OCI-LY3 (cell line): ENCODE measurements at regions not wholly inside any gene's neighbourhood (a gene's known extent, or its start where the extent isn't known, plus 50 kb on each side); places are given as distances from the start of the nearest gene placed in this dataset.
A peak's percentile ranks its signal among the peaks of the same experiment; 100 is the strongest.

Source experiments
- H2AFZ ChIP-seq: fragments of 200-600, 300-600 bp; shearing (Covaris generic); 2 replicates; pipeline ENCODE4 v1.6.0; 2014; ENCODE audit warnings: antibody characterized with exemption, low read depth, low read length
- H3K27ac ChIP-seq: fragments of 200-600, 300-600 bp; sonication (generic); 2 replicates; pipeline ENCODE4 v1.5.1; 2014; ENCODE audit warnings: mild to moderate bottlenecking, low read length, moderate library complexity, mixed read lengths
- H3K27me3 ChIP-seq: fragments of 200-600, 300-600 bp; sonication (generic); 2 replicates; pipeline ENCODE4 v1.6.1; 2014; ENCODE audit warnings: low read depth, low read length, mixed read lengths
- H3K36me3 ChIP-seq: fragments of 200-600, 300-600 bp; sonication (generic); replicated peaks from 2 replicates; pipeline ENCODE3; 2014; ENCODE audit warnings: low read depth, low read length, mixed read lengths
- H3K4me1 ChIP-seq: fragments of 300-600, 200-600 bp; sonication (generic); 2 replicates; pipeline ENCODE4 v1.6.1; 2014; ENCODE audit warnings: low read length, mixed read lengths
- H3K4me2 ChIP-seq: fragments of 200-600, 300-600 bp; sonication (generic); 2 replicates; pipeline ENCODE4 v1.6.1; 2014; ENCODE audit warnings: low read length, mixed read lengths
- H3K4me3 ChIP-seq: fragments of 300-600, 200-600 bp; sonication (generic); 2 replicates; pipeline ENCODE4 v1.5.1; 2014; ENCODE audit warnings: antibody characterized with exemption, mild to moderate bottlenecking, low read length, moderate library complexity
- H3K79me2 ChIP-seq: fragments of 300-600, 200-600 bp; shearing (Covaris generic); 2 replicates; pipeline ENCODE4 v1.6.1; 2014; ENCODE audit warnings: mild to moderate bottlenecking, low read length, mixed read lengths
- H3K9ac ChIP-seq: fragments of 300-600, 200-600 bp; shearing (Covaris generic); 2 replicates; pipeline ENCODE4 v1.6.0; 2014; ENCODE audit warnings: mild to moderate bottlenecking, low read length, moderate library complexity
- H3K9me3 ChIP-seq: fragments of 200-600, 300-600 bp; shearing (Covaris generic); 2 replicates; pipeline ENCODE4 v1.6.1; 2014; ENCODE audit warnings: low read length, mixed read lengths; ENCODE audit not compliant: insufficient read depth
- H4K20me1 ChIP-seq: fragments of 200-600, 300-600 bp; sonication (generic); 2 replicates; pipeline ENCODE4 v1.6.1; 2016; ENCODE audit warnings: low read length, mixed read lengths; ENCODE audit not compliant: insufficient read depth
- EZH2phosphoT487 ChIP-seq: fragments of 200-600 bp; shearing (Covaris generic); IDR thresholded peaks from 2 replicates; pipeline ENCODE4 v1.6.1; 2018; ENCODE audit warnings: antibody characterized with exemption, mixed run types, low read depth
- TF ChIP-seq, protein P1 (sequence below): fragments of 200-600, 300-600 bp; sonication (generic); IDR thresholded peaks from 2 replicates; pipeline ENCODE4 v1.5.1; 2014; ENCODE audit warnings: antibody characterized with exemption, low read length, low read depth

DNA sequence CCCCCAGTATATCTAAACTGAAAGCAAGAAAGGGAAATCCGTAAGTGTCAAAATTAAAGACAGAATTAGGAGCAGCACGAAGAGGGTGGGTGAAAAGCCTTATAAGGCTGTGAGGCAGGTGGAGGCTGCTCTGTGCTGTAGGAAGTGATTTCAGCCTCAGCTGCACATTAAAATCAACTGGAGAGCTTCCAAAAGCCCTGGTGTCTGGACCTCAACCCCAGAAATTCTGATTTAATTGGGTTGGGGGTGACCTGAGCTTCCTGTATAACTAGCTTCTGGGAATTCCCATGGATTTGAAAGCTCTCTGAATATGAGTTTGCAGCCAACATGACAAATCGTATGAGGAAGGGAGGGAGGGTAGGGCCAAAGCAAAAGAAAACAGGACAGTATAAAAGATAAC lies 242.4 kb upstream of the TMTC4 start:
- H4K20me1 ChIP-seq, result no peaks in the 10 kb centered on the region
- TF ChIP-seq, protein P1, sequence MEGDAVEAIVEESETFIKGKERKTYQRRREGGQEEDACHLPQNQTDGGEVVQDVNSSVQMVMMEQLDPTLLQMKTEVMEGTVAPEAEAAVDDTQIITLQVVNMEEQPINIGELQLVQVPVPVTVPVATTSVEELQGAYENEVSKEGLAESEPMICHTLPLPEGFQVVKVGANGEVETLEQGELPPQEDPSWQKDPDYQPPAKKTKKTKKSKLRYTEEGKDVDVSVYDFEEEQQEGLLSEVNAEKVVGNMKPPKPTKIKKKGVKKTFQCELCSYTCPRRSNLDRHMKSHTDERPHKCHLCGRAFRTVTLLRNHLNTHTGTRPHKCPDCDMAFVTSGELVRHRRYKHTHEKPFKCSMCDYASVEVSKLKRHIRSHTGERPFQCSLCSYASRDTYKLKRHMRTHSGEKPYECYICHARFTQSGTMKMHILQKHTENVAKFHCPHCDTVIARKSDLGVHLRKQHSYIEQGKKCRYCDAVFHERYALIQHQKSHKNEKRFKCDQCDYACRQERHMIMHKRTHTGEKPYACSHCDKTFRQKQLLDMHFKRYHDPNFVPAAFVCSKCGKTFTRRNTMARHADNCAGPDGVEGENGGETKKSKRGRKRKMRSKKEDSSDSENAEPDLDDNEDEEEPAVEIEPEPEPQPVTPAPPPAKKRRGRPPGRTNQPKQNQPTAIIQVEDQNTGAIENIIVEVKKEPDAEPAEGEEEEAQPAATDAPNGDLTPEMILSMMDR, result no peak
- no peak for TF ChIP-seq EZH2phosphoT487
- H3K4me3 ChIP-seq, result peak overlapping the region; percentile 25
- no peaks in the 10 kb centered on the region for H3K27me3 ChIP-seq
- H3K36me3 ChIP-seq, result peaks cover 3% of the 10 kb centered on the region
- H2AFZ ChIP-seq, result peak overlapping the region; percentile 77
- peak overlapping the region; percentile 67 for H3K4me2 ChIP-seq
- H3K9ac ChIP-seq, result peak overlapping the region; percentile 14
- no peaks in the 10 kb centered on the region for H3K79me2 ChIP-seq
- peak overlapping the region; percentile 48 for H3K27ac ChIP-seq
- peaks cover 20% of the 10 kb centered on the region for H3K4me1 ChIP-seq
- no peaks in the 10 kb centered on the region for H3K9me3 ChIP-seq

DNA sequence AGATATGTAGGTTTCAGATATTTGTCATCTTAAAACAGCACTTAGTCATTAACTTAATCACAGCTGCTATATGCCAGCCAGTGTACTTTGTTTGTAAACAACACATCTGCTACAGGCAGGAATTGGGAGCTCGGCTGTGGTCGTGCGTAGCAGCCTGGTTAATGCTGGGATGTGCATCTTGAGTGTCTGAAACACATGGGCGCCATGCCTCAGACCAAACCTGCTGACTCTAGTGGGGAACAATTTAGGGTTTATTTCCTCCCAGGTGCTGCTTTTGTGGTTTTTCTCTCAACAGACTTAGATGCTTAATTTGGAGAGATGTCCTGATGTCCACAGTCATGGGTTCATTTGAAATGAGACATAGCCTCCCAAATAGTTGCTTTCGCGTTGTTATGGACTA lies 238.5 kb upstream of the TMTC4 start:
- no peak overlapping the region for H3K4me2 ChIP-seq
- no peaks in the 10 kb centered on the region for H4K20me1 ChIP-seq
- no peaks in the 10 kb centered on the region for H3K79me2 ChIP-seq
- no peak overlapping the region for H3K4me3 ChIP-seq
- H3K4me1 ChIP-seq, result peaks cover 20% of the 10 kb centered on the region
- peaks cover 3% of the 10 kb centered on the region for H3K36me3 ChIP-seq
- no peak overlapping the region for H2AFZ ChIP-seq
- no peak overlapping the region for H3K9ac ChIP-seq
- H3K27ac ChIP-seq, result no peak overlapping the region
- no peak for TF ChIP-seq EZH2phosphoT487
- TF ChIP-seq, protein P1, result no peak
- H3K9me3 ChIP-seq, result no peaks in the 10 kb centered on the region
- no peaks in the 10 kb centered on the region for H3K27me3 ChIP-seq

DNA sequence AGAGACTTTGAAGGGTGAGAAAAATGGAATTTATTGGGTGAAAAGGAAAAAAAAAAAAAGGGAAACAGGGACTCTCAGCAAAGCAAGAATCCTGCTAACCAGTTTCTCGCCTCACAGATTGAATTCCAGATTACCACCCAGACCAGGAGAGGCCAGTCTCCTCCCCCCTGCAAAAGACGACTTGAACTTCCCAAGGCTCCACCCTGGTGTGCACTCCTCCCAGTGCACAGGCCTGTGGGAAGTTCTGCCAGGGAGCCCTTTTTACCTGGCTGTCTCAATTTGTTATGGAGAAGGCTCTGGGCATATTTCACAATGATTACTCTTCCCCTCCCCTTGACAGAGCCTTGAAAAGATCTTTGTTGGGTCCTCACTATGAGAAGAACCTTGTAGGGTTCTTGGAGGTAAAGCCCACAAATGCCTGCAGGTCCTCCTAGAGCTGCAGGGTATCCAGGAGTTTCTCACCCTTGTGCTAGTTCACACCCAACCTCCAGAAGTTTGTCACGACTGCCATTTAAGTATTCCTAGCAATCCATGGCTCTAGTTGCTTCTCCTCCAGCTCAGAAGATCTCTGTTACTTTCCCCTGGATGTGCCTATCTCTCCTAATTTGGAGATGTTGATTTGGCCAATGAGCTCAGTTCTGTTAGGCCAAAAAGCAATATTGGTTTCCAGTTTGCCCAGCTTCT lies 229.8 kb upstream of the TMTC4 start:
- Histone ChIP-seq H3K36me3 (no peaks in the 10 kb centered on the region), H3K9ac (no peak overlapping the region), H3K27ac (no peak overlapping the region), H3K4me1 (no peaks in the 10 kb centered on the region), H4K20me1 (no peaks in the 10 kb centered on the region), H3K27me3 (no peaks in the 10 kb centered on the region), H3K9me3 (no peaks in the 10 kb centered on the region), H3K4me2 (no peak overlapping the region), H2AFZ (no peak overlapping the region), H3K4me3 (no peak overlapping the region), H3K79me2 (no peaks in the 10 kb centered on the region)
- no peak for TF ChIP-seq EZH2phosphoT487

DNA sequence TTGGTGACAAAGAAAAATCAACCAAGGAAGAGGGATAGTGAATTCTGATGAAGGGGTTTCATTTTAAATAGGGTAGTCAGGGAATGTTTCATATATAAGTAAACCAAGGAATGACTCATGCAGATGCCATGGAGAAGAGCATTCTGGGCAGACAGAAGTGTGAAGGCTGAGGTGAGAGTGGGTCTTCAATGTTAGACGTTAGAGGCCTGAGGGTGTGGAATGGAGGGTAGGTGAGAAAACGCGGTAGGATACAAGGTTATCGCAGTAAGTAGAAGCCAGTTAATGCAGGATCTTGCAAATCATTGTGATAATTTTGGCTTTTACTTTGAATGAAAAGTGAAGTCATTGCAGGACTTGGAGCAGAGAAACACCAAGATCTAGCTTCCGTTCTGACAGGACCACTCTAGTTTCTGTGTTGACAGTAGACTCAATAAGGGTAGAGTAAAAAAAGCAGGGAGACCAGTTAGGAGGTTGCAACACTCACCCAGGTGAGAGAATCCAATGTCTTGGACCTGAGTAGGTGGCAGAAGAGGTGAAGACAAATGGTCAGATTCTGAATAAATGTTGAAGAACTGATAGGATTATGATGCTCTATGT lies 225.2 kb upstream of the TMTC4 start:
- H3K79me2 ChIP-seq, result no peaks in the 10 kb centered on the region
- no peak overlapping the region for H3K4me3 ChIP-seq
- no peaks in the 10 kb centered on the region for H4K20me1 ChIP-seq
- H3K9me3 ChIP-seq, result no peaks in the 10 kb centered on the region
- TF ChIP-seq, protein P1, result no peak
- no peak for TF ChIP-seq EZH2phosphoT487
- H3K36me3 ChIP-seq, result no peaks in the 10 kb centered on the region
- H2AFZ ChIP-seq, result no peak overlapping the region
- no peaks in the 10 kb centered on the region for H3K4me1 ChIP-seq
- H3K4me2 ChIP-seq, result no peak overlapping the region
- no peak overlapping the region for H3K27ac ChIP-seq
- H3K9ac ChIP-seq, result no peak overlapping the region
- no peaks in the 10 kb centered on the region for H3K27me3 ChIP-seq
